ENCODE measurements at regions not wholly inside any gene's neighbourhood (a gene's known extent, or its start where the extent isn't known, plus 50 kb on each side); places are given as distances from the start of the nearest gene placed in this dataset.

DNA sequence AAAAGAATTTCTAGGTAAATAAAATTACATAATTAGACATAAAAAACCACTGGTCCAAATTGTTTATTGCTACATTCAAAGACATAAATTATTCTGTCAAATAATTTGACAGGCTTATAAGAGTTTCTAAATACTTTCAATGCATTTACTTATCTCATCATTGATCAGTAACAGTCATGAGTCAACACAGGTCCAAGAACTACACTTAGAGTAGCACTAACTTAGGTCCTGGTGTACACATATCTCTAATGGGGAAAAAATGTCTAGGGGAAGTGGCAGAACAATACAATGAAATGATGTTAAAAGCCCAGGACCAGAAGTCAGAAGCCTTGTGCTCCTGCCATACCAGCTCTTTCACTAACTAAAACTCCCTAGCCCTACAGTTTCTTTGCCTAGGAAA lies 96.5 kb upstream of the SLCO6A1 start:
- DNase-seq (ENCODE audit: low spot score in 2 of 2) (no peak), ATAC-seq (ENCODE audit: low read depth) (no peak)
- Mint-ChIP-seq H3K4me1 (no peaks in the 10 kb centered on the region), H3K27ac (no peak overlapping the region), H3K36me3 (no peaks in the 10 kb centered on the region), H3K4me3 (no peak overlapping the region), H3K27me3 (peaks cover 2% of the 10 kb centered on the region), H3K9me3 (peaks cover 1% of the 10 kb centered on the region)

DNA sequence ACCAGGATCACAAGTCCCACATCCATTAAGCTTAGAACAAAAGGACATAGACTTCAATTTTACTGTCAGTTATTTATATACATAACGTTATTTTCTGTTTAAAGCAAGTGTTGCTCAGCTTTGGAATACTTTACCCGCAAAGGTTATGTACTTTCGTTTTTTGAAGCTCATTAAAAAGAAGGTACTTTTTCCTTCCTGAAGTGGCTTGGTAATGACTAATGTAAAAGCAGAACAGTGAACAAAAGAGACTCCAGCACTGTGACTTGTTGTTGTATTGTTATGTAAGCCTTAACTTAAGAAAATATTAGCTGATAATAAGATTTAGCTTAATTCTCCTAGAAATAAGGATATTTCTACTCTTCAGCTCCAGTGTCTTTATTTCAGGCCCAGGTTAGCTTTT lies 97.3 kb upstream of the SLCO6A1 start:
- ATAC-seq (ENCODE audit: low read depth) (no peak), DNase-seq (ENCODE audit: low spot score in 2 of 2) (no peak)
- Mint-ChIP-seq H3K4me1 (no peaks in the 10 kb centered on the region), H3K27ac (no peak overlapping the region), H3K27me3 (no peaks in the 10 kb centered on the region), H3K4me3 (no peak overlapping the region), H3K9me3 (peaks cover 1% of the 10 kb centered on the region), H3K36me3 (no peaks in the 10 kb centered on the region)

DNA sequence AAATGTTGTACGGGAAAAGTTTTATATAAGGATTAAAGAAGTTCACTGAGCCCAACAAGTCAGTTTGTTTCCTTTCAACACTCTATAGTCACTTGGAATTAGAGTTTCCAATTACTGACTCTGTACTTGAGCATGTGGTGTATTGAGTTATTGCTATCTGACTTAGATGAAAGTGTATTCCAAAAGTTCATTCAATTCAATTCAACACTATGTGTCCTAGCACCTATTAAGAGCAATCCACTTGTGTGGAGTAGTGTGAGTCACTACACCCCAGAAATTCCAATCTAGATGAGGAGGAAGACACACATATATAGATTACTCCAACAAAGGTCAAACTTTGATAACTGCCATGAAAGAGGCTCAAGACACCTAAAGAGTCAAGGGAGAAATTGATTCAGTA lies 98.2 kb upstream of the SLCO6A1 start:
- no peaks in the 10 kb centered on the region for H3K4me1 Mint-ChIP-seq
- DNase-seq (ENCODE audit: low spot score in 2 of 2) (no peak), ATAC-seq (ENCODE audit: low read depth) (no peak)
- H3K27me3 Mint-ChIP-seq = no peaks in the 10 kb centered on the region
- H3K27ac Mint-ChIP-seq = no peak overlapping the region
- H3K36me3 Mint-ChIP-seq = no peaks in the 10 kb centered on the region
- no peak overlapping the region for H3K4me3 Mint-ChIP-seq
- peaks cover 1% of the 10 kb centered on the region for H3K9me3 Mint-ChIP-seq

GRCh38 chr5:102599289-102599688 lies 100.5 kb upstream of the SLCO6A1 start:
- DNase-seq (ENCODE audit: low spot score in 2 of 2) = no peak
- no peak overlapping the region for H3K4me3 Mint-ChIP-seq
- peaks cover 2% of the 10 kb centered on the region for H3K27me3 Mint-ChIP-seq
- H3K4me1 Mint-ChIP-seq = no peaks in the 10 kb centered on the region
- no peak overlapping the region for H3K27ac Mint-ChIP-seq
- ATAC-seq (ENCODE audit: low read depth) = no peak
- H3K9me3 Mint-ChIP-seq = no peaks in the 10 kb centered on the region
- no peaks in the 10 kb centered on the region for H3K36me3 Mint-ChIP-seq

DNA sequence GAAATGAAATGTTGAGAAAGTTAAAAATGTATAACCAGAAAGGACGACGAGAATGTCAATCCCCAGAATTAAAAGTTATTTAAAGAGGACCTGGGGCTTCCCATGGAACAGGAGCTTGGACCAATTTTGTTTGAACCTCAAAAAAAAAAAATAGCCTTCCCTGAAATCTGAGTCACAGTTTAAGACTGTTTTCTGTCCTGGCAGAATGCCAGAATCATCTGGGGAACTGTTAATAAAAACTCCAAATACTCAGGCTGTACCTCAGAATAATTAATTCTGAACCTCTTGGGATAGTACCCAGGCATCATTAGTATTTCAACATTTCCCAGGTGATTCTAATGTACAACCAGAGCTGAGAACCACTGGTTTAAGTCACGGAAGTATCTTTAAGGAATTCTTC lies 102.2 kb upstream of the SLCO6A1 start:
- H3K4me1 Mint-ChIP-seq = no peaks in the 10 kb centered on the region
- H3K4me3 Mint-ChIP-seq = no peak overlapping the region
- H3K36me3 Mint-ChIP-seq = no peaks in the 10 kb centered on the region
- DNase-seq (ENCODE audit: low spot score in 2 of 2) = no peak
- peaks cover 2% of the 10 kb centered on the region for H3K27me3 Mint-ChIP-seq
- H3K27ac Mint-ChIP-seq = no peak overlapping the region
- H3K9me3 Mint-ChIP-seq = no peaks in the 10 kb centered on the region
- ATAC-seq (ENCODE audit: low read depth) = no peak

GRCh38 chr5:102603670-102604069 lies 104.9 kb upstream of the SLCO6A1 start:
- Mint-ChIP-seq H3K9me3 (no peaks in the 10 kb centered on the region), H3K4me1 (no peaks in the 10 kb centered on the region), H3K27ac (no peak overlapping the region), H3K4me3 (no peak overlapping the region), H3K27me3 (peaks cover 2% of the 10 kb centered on the region), H3K36me3 (no peaks in the 10 kb centered on the region)
- ATAC-seq (ENCODE audit: low read depth) (no peak), DNase-seq (ENCODE audit: low spot score in 2 of 2) (no peak)

GRCh38 chr5:102608414-102608813 lies 109.6 kb upstream of the SLCO6A1 start:
- no peaks in the 10 kb centered on the region for H3K27me3 Mint-ChIP-seq
- H3K9me3 Mint-ChIP-seq = no peaks in the 10 kb centered on the region
- DNase-seq (ENCODE audit: low spot score in 2 of 2) = no peak
- H3K4me3 Mint-ChIP-seq = no peak overlapping the region
- no peak for ATAC-seq (ENCODE audit: low read depth)
- no peak overlapping the region for H3K27ac Mint-ChIP-seq
- no peaks in the 10 kb centered on the region for H3K4me1 Mint-ChIP-seq
- no peaks in the 10 kb centered on the region for H3K36me3 Mint-ChIP-seq

- no peak overlapping the region for H3K4me3 Mint-ChIP-seq
- no peaks in the 10 kb centered on the region for H3K27me3 Mint-ChIP-seq
- H3K4me1 Mint-ChIP-seq = no peaks in the 10 kb centered on the region
Measured at GRCh38 chr5:102611312-102611711, 112.5 kb upstream of the SLCO6A1 start.

DNA sequence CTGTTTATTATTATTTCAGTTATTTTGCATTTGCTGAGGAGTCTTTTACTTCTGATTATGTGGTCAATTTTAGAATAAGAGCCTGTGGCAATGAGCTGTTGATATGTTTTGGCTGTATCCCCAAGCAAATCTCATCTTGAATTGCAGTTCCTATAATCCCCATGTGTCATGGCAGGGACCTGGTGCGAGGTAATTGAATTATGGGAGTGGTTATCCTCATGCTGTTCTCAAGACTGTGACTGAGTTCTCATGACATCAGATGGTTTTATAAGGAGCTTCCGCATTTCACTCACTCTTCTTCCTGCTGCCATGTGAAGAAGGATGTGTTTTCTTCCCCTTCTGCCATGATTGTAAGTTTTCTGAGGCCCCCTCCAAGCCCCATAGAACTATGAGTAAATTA lies 114.9 kb upstream of the SLCO6A1 start:
- no peak for ATAC-seq (ENCODE audit: low read depth)
- Mint-ChIP-seq H3K27ac (no peak overlapping the region), H3K9me3 (no peaks in the 10 kb centered on the region), H3K4me3 (no peak overlapping the region), H3K36me3 (no peaks in the 10 kb centered on the region), H3K4me1 (no peaks in the 10 kb centered on the region), H3K27me3 (no peaks in the 10 kb centered on the region)
- DNase-seq (ENCODE audit: low spot score in 2 of 2) = no peak

More at GRCh38 chr5:102611312-102611711, 112.5 kb upstream of the SLCO6A1 start:
- DNase-seq (ENCODE audit: low spot score in 2 of 2) = no peak
- no peak for ATAC-seq (ENCODE audit: low read depth)
- Mint-ChIP-seq H3K27ac (no peak overlapping the region), H3K36me3 (no peaks in the 10 kb centered on the region), H3K9me3 (no peaks in the 10 kb centered on the region)

GRCh38 chr5:102617191-102618187 lies 118.7 kb upstream of the SLCO6A1 start:
- Mint-ChIP-seq H3K9me3 (peaks cover 2% of the 10 kb centered on the region), H3K27ac (no peak overlapping the region), H3K36me3 (no peaks in the 10 kb centered on the region), H3K27me3 (no peaks in the 10 kb centered on the region), H3K4me1 (no peaks in the 10 kb centered on the region), H3K4me3 (no peak overlapping the region)
- no peak for DNase-seq (ENCODE audit: low spot score in 2 of 2)
- ATAC-seq (ENCODE audit: low read depth) = no peak

DNA sequence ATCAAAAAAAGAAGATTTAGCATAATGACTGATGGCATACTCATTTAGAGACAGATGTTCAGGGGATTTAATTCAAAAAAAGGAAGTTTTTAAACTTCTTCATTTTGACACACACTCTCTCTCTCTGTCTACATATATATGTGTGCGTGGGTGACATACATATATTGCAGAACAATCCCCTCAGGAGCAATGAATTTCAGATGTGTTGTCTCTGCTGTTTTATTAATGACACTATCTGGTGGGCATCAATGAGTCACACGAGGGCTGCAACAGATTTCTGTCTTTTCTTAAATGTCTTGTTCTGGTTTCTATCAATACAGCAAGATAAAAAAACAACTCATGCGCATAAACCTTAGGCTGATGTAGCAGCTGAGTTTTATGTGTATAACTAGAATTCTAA lies 123.5 kb upstream of the SLCO6A1 start:
- Mint-ChIP-seq H3K4me1 (no peaks in the 10 kb centered on the region), H3K36me3 (no peaks in the 10 kb centered on the region), H3K27ac (no peak overlapping the region), H3K4me3 (no peak overlapping the region), H3K27me3 (no peaks in the 10 kb centered on the region), H3K9me3 (peaks cover 2% of the 10 kb centered on the region)
- DNase-seq (ENCODE audit: low spot score in 2 of 2) (no peak), ATAC-seq (ENCODE audit: low read depth) (no peak)

DNA sequence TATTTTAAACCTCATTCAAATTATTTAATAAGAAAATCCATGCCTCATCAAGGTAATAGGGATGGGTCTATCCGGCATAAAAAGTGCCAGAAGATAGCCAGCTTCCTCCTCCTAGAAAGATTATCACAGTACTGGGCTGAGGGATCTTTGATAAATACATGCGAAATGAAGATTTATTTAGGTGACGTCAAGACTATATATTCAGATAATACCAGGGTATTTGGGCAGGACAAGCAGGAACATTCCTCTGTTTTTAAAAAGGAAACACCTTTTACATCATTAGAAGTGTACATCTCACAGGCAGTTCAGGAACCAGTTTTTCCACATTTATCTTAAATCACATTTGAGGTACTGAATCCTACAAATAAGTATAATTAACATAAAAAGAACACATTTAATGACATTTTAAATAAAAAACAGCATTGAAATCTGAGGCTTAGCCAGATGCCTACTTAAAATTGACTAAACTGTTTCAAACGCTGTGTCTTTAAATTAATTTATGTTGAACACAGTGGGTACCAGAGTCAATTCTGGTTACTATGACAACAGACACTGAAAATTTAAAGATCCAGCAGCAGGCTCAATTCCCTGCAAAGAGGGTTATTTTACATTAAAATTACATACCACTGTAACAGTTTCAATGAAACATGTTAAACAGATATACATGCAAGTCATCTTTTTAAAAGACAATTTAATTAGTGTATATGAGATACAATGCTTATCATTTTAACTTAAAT lies 124.7 kb upstream of the SLCO6A1 start:
- H3K9me3 Mint-ChIP-seq = peaks cover 2% of the 10 kb centered on the region
- H3K4me1 Mint-ChIP-seq = no peaks in the 10 kb centered on the region
- ATAC-seq (ENCODE audit: low read depth) (no peak), DNase-seq (ENCODE audit: low spot score in 2 of 2) (no peak)
- no peak overlapping the region for H3K4me3 Mint-ChIP-seq
- no peaks in the 10 kb centered on the region for H3K36me3 Mint-ChIP-seq
- H3K27ac Mint-ChIP-seq = no peak overlapping the region
- H3K27me3 Mint-ChIP-seq = peaks cover under 1% of the 10 kb centered on the region

- H3K4me1 Mint-ChIP-seq = no peaks in the 10 kb centered on the region
- H3K27ac Mint-ChIP-seq = no peak overlapping the region
- peaks cover 2% of the 10 kb centered on the region for H3K9me3 Mint-ChIP-seq
- H3K27me3 Mint-ChIP-seq = peaks cover 1% of the 10 kb centered on the region
- no peak for DNase-seq (ENCODE audit: low spot score in 2 of 2)
- H3K4me3 Mint-ChIP-seq = no peak overlapping the region
- ATAC-seq (ENCODE audit: low read depth) = no peak
- H3K36me3 Mint-ChIP-seq = no peaks in the 10 kb centered on the region
Measured at GRCh38 chr5:102624405-102624804, 125.6 kb upstream of the SLCO6A1 start.

DNA sequence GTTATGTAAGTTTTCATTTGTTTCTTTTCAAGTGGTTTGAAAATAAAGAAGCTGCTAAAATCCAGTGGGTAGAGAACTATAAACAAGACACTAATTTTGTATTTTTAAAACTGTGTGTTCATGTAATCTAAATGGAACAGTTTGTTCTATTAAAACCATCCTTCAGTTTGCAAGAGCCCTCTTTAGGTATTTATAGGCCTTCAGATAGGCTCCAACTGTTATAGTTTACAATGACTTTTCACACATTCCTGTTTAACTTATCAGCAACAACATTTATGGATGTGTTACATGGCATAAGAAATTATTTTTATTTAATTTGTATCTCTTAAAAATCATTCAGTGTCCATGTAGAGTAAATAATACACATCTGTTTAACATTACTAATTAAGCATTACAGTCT lies 126.7 kb upstream of the SLCO6A1 start:
- ATAC-seq (ENCODE audit: low read depth) = no peak
- Mint-ChIP-seq H3K4me1 (no peaks in the 10 kb centered on the region), H3K4me3 (no peak overlapping the region)

More for the DNA sequence above, 126.7 kb upstream of the SLCO6A1 start:
- H3K27me3 Mint-ChIP-seq = peaks cover 1% of the 10 kb centered on the region
- DNase-seq (ENCODE audit: low spot score in 2 of 2) = no peak
- H3K36me3 Mint-ChIP-seq = no peaks in the 10 kb centered on the region
- H3K27ac Mint-ChIP-seq = no peak overlapping the region
- H3K9me3 Mint-ChIP-seq = no peaks in the 10 kb centered on the region
